Activated CD8-positive, alpha-beta memory T cell treated with anti-CD3 and anti-CD28 coated beads for 48 hours (primary cell): ENCODE measurements at regions not wholly inside any gene's neighbourhood (a gene's known extent, or its start where the extent isn't known, plus 50 kb on each side); places are given as distances from the start of the nearest gene placed in this dataset.
"Not testable (repeated sequence)": the region's sequence is repeated elsewhere in the genome, so short reads cannot be mapped to it uniquely, and the experiment has no call there.

Experiments used
- DNase-seq, 3 experiments: peaks; one replicate each; pipeline ENCODE4 v3.0.0-alpha.2; 2020; ENCODE audit warnings: low read depth in 2 of 3, low spot score in 2 of 3

- DNase-seq = no peak
These were observed 481.5 kb upstream of the HSF2 start for GRCh38 chr6:121917834-121918559.

DNA sequence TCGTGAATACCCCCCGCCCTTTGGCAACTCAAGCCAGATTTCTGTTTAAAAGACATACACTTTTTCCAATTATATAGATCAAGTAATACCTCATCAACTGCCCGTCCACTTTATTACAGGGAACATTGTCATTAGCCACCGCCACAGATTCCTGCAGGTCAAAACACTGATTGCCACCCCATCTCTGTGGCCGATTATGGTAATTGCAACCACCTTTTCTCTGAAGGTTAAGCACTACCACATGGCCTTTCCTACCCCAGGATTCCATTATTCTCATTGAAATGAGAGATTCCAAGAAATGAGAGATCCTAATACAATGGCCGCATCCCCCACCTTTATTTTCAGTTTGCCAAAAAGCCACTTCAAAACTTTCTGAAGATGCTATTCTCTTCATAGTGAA is 478.8 kb upstream of the HSF2 start:
- DNase-seq = no peak

DNA sequence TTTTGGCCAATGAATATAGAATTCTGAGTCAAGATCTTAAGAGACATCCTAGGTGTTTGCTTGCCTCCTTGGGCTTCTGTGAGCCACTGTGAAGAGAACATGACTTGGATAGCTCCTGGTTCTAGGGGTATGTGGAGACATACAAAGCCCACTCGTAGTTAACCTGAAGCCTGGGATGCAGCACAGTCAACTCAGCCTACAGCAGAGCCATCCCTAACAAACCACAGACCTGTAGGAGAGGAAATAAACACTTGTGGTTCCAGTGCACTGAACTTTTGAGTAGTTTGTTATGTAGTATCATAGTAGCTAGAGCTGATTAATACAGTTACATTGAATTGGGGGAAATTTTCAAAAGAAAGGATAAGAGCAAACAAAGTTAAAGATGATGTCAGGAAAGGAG is 474.4 kb upstream of the HSF2 start:
- DNase-seq = no peak

GRCh38 chr6:121925534-121926255 is 473.8 kb upstream of the HSF2 start:
- DNase-seq = no peak

- no peak for DNase-seq
These were observed 470.2 kb upstream of the HSF2 start for GRCh38 chr6:121929301-121929700.

GRCh38 chr6:121932076-121932991 is 467.1 kb upstream of the HSF2 start:
- DNase-seq = no peak

DNA sequence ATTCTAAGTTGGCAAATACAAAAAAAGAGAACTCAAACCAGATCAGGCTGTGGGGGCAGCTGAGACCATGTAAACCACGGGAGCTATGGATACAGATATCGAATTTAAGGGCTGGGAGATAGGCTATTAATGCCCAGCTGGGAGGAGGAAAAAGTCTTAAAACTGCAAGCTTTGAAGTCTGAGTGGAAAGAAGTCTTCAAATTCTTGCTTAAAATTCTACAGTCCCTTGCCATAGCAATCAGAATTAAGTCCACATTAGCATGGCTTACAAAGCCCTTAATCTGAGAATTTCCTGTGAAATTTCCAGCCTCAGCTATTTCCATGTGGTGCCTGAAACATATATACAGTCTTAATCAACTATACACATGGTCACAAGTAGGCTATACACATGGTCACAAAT is 465.0 kb upstream of the HSF2 start:
- no peak for DNase-seq

DNA sequence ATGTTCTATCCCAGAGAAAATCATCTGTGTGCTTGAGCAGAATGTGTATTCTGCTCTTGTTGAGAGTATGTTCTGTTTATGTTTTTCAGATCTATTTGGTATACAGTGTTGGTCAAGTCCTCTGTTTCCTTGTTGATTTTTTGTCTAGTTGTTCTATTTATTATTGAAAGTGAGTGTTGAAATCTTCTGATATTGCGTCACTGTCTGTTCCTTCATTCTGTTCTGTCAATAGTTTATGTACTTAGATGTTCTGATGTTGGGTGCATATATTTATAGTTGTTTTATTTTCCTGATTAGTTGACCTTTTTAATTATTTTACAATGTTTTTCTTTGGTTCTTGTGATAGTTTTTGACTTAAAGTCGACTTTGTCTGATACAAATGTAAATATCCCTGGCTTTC is 458.7 kb upstream of the HSF2 start:
- no peak for DNase-seq

DNA sequence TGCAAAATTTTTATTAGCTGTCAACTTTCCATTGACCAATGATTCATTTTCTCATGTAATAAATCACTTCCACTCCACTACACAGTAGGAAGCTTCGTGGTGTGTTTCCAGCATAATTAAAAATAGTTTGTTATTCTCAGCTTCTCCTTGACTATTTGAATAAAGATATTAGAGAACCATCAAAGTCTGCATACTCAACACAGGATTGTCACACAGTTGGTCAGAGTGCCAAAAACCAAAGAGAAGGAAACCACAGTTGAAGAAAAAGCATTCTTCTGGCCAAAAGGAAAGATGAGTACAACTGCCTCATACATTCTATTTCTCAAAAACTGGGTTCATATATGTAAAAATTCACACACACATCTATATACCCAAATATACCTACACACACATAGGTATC is 455.1 kb upstream of the HSF2 start:
- DNase-seq = no peak

DNA sequence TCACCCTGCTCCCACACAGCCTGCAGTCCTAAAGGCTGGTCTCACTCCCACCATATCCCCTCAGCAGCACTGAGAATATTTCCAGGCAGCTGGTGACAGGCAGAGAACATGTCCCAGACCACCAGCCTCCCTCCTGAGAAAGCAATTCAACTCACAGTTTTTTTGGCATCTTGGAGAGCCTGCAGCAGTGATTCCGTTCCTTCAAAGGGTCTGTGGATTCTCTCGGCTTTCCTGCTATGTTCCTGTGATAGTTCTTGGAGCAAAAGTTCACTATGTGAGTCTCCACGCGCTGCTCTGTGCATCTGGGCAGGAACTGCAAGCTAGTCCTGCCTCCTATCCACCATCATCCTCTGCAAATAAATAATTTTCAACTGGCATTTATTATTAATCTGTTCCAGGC is 448.3 kb upstream of the HSF2 start:
- DNase-seq = no peak

- DNase-seq = no peak
These were observed 447.5 kb upstream of the HSF2 start for GRCh38 chr6:121951918-121952379.

DNA sequence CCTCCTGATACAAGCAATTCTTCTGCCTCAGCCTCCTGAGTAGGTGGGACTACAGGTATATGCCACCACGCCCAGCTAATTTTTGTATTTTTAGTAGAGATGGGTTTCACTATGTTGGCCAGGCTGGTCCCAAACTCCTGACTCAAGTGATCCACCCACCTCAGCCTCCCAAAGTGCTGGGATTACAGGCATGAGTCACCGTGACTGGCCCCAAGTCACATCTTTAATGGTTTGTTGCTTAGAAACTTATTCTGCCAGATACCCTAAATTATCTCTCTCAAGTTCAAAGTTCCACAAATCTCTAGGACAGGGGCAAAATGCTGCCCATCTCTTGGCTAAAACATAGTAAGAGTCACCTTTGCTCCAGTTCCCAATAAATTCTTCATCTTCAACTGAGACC is 444.1 kb upstream of the HSF2 start:
- not testable (repeated sequence) for DNase-seq

- DNase-seq = no peak
These were observed 442.7 kb upstream of the HSF2 start for GRCh38 chr6:121956782-121957181.

DNA sequence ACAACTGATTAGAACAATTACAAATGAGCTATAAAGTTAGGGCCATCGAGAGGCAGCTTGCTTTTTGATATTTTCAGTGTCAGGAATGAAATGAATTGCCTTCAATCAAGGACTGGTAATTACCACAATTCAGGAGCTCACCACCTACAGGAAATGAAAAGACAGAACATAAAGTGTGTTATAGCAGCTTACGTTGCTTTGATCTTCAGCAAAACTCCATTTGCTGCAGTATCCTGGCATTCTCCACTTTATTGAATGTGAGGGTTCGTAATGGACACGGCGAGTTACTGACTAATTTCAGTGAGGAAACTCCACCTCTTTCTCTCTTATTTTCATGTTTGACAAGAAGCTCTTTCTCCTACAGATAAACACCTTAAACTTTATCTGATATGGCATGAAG is 440.0 kb upstream of the HSF2 start:
- DNase-seq = no peak

DNA sequence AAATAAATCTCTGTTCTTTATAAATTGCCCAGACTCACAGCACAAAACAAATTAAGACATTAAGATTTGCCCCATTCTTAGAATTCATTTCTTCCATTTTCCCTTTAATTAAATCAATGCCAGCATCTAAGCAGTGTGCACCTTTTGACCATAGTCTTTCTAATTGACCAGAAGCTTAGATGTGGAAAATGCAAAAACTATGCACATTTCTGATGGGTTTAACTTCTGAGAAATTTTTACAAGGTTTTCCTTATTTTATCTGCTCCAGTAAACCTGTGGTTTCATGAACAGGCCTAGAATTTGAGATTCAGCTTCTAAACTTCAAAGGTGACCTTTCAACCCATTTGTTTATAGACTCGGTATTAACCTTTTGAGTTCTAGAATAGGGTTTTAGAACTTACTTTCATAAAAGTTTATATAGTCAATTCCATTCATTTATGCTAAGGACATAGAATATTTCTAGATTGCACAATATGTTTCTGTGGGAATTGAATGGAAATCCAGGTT is 437.8 kb upstream of the HSF2 start:
- DNase-seq = no peak

- DNase-seq = no peak
These were observed 435.6 kb upstream of the HSF2 start for GRCh38 chr6:121963826-121964225.

- no peak for DNase-seq
These were observed 433.7 kb upstream of the HSF2 start for GRCh38 chr6:121965739-121966138.

- no peak for DNase-seq
These were observed 431.8 kb upstream of the HSF2 start for GRCh38 chr6:121967631-121968030.

GRCh38 chr6:121971931-121972335 is 427.5 kb upstream of the HSF2 start:
- no peak for DNase-seq

DNA sequence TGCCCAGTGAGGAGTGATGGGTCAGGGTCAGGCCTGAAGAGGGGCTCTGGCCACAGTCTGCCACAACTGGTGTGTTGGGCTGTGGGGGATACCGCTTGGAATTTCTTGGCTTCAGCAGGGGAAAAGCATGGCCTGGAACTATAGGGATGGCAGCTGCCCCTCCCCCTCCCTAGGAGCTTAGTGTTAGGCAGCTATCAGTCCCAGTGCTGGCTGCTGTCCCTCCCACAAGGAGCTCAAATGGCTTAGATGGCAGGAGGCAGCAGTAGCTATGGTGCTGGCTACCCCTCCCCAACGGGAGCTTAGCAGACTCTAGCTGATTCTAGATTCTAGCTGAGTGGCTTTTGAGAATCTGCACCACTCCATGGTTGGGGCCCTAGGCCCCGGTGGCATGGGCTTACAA is 414.5 kb upstream of the HSF2 start:
- no peak for DNase-seq

DNA sequence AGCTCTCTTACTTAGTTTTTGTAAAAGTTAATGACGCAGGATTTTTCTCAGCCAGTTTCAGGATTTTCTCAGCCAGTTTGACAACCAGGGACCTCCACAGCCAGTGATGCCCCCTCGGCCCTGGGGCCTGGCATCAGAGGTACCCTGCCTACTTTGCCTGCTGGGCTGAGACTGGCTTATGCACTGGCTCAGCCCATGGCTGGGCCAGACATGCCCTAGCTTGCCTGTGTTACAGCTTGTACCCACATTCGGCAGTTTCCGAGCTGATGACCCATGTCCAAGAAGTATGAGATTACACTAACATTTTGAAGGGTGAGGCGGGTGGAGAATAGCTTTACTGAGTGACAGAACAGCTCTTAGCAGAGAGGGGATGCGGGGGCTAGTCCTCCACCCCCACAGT is 406.1 kb upstream of the HSF2 start:
- no peak for DNase-seq

DNA sequence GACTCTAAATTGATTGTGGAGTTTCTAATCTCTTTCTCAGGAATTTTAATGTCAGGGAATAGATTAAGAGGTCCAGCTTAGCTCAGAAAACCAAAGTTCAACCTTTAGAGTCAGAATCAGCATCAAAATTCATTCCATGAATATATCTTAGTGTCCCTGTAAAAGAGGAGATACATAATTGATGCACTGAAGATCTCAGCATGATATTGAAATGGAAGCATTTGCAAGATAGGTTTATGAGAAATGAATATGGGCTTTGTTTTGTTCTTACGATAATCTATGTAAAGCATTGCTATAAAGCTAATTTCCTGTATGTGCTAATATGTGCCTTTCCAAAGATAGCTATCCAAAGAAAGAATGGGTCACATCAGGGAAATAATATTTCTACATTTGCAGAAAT is 404.5 kb upstream of the HSF2 start:
- DNase-seq = no peak
